ENCODE measurements at regions not wholly inside any gene's neighbourhood (a gene's known extent, or its start where the extent isn't known, plus 50 kb on each side); places are given as distances from the start of the nearest gene placed in this dataset.

- no peak overlapping the region for H3K4me3 Mint-ChIP-seq (ENCODE audit: unreplicated experiment)
- no peaks in the 10 kb centered on the region for H3K4me1 Mint-ChIP-seq (ENCODE audit: low read depth, unreplicated experiment)
- no peak overlapping the region for H3K27ac ChIP-seq (ENCODE audit: low read depth, low read length)
- no peaks in the 10 kb centered on the region for H4K20me1 ChIP-seq (ENCODE audit: insufficient read depth, low read length)
- no peak overlapping the region for H3K9ac ChIP-seq (ENCODE audit: low read length)
- H3K36me3 ChIP-seq (ENCODE audit: insufficient read depth, low read length) = no peaks in the 10 kb centered on the region
- H3K4me2 ChIP-seq (ENCODE audit: low read length) = no peak overlapping the region
- peaks cover 31% of the 10 kb centered on the region for H3K27me3 Mint-ChIP-seq (ENCODE audit: low read depth, unreplicated experiment)
- H3K79me2 ChIP-seq (ENCODE audit: insufficient read depth, low read length) = no peaks in the 10 kb centered on the region
- H3K9me3 ChIP-seq (ENCODE audit: insufficient read depth, low read depth, low read length) = peaks cover 4% of the 10 kb centered on the region
- no peaks in the 10 kb centered on the region for H3K9me3 Mint-ChIP-seq (ENCODE audit: unreplicated experiment)
- FAIRE-seq = no peak
- H2AFZ ChIP-seq (ENCODE audit: low read depth, low read length) = no peak overlapping the region
- no peaks in the 10 kb centered on the region for H3K36me3 Mint-ChIP-seq (ENCODE audit: low read depth, unreplicated experiment)
- no peak overlapping the region for H3K4me3 ChIP-seq (ENCODE audit: insufficient read depth, low read depth, low read length)
- H3K27me3 ChIP-seq (ENCODE audit: insufficient read depth, low read length) = no peaks in the 10 kb centered on the region
- TF ChIP-seq EZH2 (IDR thresholded peaks at IDR 0.05; ENCODE audit: insufficient read depth, low read length) (no peak), CTCF (IDR thresholded peaks at IDR 0.05; ENCODE audit: insufficient read depth, low read depth, low read length) (no peak)
- DNase-seq (ENCODE audit: low read depth) = no peak
- H3K4me1 ChIP-seq (ENCODE audit: insufficient read depth, low read length) = no peaks in the 10 kb centered on the region
- no peak overlapping the region for H3K27ac Mint-ChIP-seq (ENCODE audit: unreplicated experiment)
These were observed 153.7 kb upstream of the VSTM2B start for GRCh38 chr19:29372091-29372415.

DNA sequence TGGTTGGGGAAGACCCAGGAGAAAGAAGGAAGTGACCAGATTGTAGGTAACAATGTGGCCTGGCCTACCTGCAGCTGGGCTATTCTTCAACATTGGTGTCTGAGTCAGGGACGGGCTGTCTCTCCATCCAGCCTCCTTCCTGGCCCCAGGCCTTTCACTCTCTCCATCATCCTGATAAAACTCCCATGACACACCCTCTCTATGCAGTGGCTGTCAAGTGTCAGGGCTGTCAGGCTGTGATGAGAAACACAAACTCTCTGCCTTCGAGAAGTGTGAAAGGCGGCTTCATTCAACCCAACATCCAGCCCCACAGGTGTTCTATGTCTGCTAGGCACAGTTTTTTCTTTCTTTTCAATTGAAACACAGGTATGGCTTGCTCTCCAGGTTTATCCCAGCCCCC is 153.3 kb upstream of the VSTM2B start:
- Mint-ChIP-seq H3K4me3 (ENCODE audit: unreplicated experiment) (no peak overlapping the region), H3K27ac (ENCODE audit: unreplicated experiment) (no peak overlapping the region), H3K36me3 (ENCODE audit: low read depth, unreplicated experiment) (no peaks in the 10 kb centered on the region), H3K4me1 (ENCODE audit: low read depth, unreplicated experiment) (no peaks in the 10 kb centered on the region), H3K9me3 (ENCODE audit: unreplicated experiment) (no peaks in the 10 kb centered on the region), H3K27me3 (ENCODE audit: low read depth, unreplicated experiment) (peaks cover 32% of the 10 kb centered on the region)
- H3K4me1 ChIP-seq (ENCODE audit: insufficient read depth, low read length) = no peaks in the 10 kb centered on the region
- H2AFZ ChIP-seq (ENCODE audit: low read depth, low read length) = no peak overlapping the region
- no peak for TF ChIP-seq CTCF (IDR thresholded peaks at IDR 0.05; ENCODE audit: insufficient read depth, low read depth, low read length)
- TF ChIP-seq EZH2 (IDR thresholded peaks at IDR 0.05; ENCODE audit: insufficient read depth, low read length) = no peak
- DNase-seq (ENCODE audit: low read depth) (no peak), FAIRE-seq (no peak)
- no peak overlapping the region for H3K4me3 ChIP-seq (ENCODE audit: insufficient read depth, low read depth, low read length)
- no peak overlapping the region for H3K9ac ChIP-seq (ENCODE audit: low read length)
- no peaks in the 10 kb centered on the region for H4K20me1 ChIP-seq (ENCODE audit: insufficient read depth, low read length)
- H3K79me2 ChIP-seq (ENCODE audit: insufficient read depth, low read length) = no peaks in the 10 kb centered on the region
- no peak overlapping the region for H3K27ac ChIP-seq (ENCODE audit: low read depth, low read length)
- no peaks in the 10 kb centered on the region for H3K27me3 ChIP-seq (ENCODE audit: insufficient read depth, low read length)
- H3K9me3 ChIP-seq (ENCODE audit: insufficient read depth, low read depth, low read length) = peaks cover 4% of the 10 kb centered on the region
- no peaks in the 10 kb centered on the region for H3K36me3 ChIP-seq (ENCODE audit: insufficient read depth, low read length)
- H3K4me2 ChIP-seq (ENCODE audit: low read length) = no peak overlapping the region

DNA sequence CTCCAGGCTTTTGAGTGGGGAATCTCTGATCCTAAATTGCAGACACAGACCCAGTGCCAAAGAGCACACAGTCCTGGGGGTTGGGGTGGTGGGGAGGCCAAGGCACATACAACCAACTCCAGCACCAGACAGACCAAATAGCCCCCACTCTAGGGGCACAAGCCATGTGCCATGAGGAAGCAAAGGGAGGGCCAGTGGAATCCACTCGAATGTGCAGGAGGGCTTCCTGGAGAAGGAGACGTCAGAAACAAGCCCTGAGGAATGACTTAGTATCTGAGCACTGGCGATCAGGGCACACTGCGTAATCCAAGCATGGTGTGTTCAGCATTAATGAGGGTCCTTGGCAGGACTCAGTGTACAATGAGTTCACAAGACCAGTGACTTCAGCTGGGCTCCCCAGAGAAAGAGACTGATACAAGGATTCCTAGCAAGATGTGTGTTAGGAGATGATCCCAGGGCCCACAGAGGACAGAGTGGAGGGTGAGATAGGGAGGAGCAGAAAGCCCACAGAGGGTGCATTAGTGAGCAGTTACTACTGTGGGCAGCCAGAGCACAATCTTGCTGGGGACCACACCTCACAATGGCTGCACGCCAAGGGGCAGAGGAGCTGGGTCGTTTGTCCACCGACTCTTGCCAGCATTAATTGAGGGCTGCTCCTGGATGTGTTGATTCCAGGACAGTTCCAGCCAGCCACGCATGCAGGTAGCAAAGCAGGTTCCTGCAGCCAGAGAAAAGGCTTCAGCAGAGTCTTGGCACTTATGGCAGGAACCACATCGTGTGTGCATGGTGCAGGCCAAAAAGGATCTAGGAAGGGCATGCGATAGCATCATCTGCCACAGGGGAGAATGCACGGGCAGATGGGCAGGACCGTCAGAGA is 152.6 kb upstream of the VSTM2B start:
- Histone ChIP-seq H3K4me1 (ENCODE audit: insufficient read depth, low read length) (no peaks in the 10 kb centered on the region), H3K9me3 (ENCODE audit: insufficient read depth, low read depth, low read length) (peaks cover 4% of the 10 kb centered on the region), H4K20me1 (ENCODE audit: insufficient read depth, low read length) (no peaks in the 10 kb centered on the region), H3K79me2 (ENCODE audit: insufficient read depth, low read length) (no peaks in the 10 kb centered on the region), H3K27ac (ENCODE audit: low read depth, low read length) (no peak overlapping the region), H3K27me3 (ENCODE audit: insufficient read depth, low read length) (no peaks in the 10 kb centered on the region), H3K36me3 (ENCODE audit: insufficient read depth, low read length) (no peaks in the 10 kb centered on the region), H3K4me2 (ENCODE audit: low read length) (no peak overlapping the region), H3K9ac (ENCODE audit: low read length) (no peak overlapping the region), H3K4me3 (ENCODE audit: insufficient read depth, low read depth, low read length) (no peak overlapping the region), H2AFZ (ENCODE audit: low read depth, low read length) (no peak overlapping the region)
- FAIRE-seq (no peak), DNase-seq (ENCODE audit: low read depth) (no peak)
- TF ChIP-seq EZH2 (IDR thresholded peaks at IDR 0.05; ENCODE audit: insufficient read depth, low read length) = no peak
- TF ChIP-seq CTCF (IDR thresholded peaks at IDR 0.05; ENCODE audit: insufficient read depth, low read depth, low read length) = no peak
- Mint-ChIP-seq H3K4me1 (ENCODE audit: low read depth, unreplicated experiment) (no peaks in the 10 kb centered on the region), H3K27ac (ENCODE audit: unreplicated experiment) (no peak overlapping the region), H3K4me3 (ENCODE audit: unreplicated experiment) (no peak overlapping the region), H3K27me3 (ENCODE audit: low read depth, unreplicated experiment) (peaks cover 27% of the 10 kb centered on the region), H3K36me3 (ENCODE audit: low read depth, unreplicated experiment) (no peaks in the 10 kb centered on the region), H3K9me3 (ENCODE audit: unreplicated experiment) (no peaks in the 10 kb centered on the region)

All from astrocyte (in vitro differentiated cells and primary cell).